Suppressor macrophage (primary cell): ENCODE measurements at regions not wholly inside any gene's neighbourhood (a gene's known extent, or its start where the extent isn't known, plus 50 kb on each side); places are given as distances from the start of the nearest gene placed in this dataset.

Experiments used
- DNase-seq, 4 experiments: peaks; one replicate each; pipeline ENCODE4 v3.0.0-alpha.2; 2020 to 2022

DNA sequence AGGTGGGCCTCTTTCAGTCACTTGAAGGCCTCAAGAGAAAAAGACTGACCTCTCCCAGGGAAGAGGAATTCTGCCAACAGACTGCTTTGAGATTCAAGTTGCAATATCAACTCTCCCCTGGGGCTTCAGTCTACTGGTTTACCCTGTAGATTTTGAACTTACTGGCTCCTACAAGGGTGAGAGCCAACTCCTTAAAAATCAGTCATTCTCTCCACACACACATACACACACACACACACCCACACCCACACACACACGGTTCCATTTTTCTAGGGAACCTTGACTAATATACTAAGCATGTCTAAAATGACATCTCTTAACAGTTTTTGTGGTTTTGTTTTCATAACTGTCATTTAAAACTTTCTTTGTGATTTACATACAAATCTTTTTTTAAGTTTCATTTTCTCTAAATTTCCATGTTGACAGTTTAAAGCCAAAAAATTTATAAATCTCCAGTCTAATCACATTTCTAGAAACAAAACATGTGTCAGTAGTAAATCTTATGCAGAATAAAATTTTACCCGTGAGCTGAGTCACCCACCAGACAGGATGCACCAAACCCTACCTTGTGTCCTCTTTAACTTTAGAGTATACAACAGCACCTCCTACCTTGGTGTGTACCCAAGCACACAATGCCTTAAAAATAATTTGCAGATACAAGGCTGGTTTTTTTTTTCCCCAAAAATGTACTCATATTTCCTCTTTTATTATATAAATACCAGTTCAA is 394.6 kb downstream of the AEBP2 start:
- peak in 1 of 4 experiments; percentile 5 for DNase-seq

DNA sequence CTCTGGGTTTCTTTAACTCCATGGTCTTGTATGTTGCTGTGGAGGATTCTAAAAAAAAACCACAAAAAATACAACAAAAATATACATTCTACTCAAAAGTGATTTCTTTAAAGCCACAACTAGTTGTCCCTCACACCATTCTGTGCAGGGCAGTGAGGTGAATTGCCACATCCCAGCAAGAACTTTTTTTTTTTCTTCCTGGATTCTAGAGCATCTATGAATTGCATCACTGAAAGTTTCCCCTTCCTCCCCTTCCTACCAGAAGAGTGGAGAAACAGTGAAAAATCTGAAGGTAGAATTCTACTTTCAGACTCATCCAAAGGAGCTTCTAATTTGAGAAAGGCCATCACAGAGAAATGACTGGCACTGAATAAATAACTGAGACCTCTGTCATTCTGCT is 395.3 kb downstream of the AEBP2 start:
- no peak for DNase-seq

DNA sequence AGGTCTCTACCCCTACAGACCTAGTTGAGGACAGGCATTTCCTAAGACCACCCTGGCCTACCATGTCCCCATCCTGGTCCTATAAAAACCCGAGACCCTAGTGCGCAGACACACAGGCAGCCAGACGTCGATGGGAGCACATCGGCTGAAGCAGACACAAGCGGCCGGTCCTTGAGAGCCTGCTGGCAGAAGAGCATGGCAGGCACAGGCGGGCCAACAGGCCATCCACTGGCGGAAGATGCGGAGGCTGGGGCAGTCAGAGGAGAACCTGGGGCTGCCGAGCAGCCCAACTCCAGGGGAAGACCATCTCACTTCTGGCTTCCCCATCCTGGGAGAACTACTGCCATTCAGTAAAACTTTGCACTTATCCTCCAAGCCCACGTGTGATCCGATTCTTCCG is 396.8 kb downstream of the AEBP2 start:
- no peak for DNase-seq

DNA sequence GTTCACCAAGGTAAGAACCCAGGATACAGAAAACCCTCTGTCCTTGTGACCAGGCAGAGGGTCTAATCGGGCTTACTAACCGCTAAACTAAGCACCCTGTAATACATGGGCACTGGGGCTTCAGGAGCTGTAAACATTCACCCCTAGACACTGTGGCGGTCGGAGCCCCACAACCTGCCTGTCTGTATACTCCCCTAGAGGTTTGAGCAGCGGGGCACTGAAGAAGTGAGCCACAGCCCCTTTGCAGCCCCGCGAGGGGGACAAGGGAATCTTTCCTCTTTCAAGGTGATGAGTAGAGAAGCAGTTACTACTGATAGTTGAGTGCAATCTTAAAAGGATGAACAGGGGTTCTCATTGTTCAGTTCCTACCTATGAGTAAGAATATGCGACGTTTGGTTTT is 397.2 kb downstream of the AEBP2 start:
- DNase-seq = no peak

DNA sequence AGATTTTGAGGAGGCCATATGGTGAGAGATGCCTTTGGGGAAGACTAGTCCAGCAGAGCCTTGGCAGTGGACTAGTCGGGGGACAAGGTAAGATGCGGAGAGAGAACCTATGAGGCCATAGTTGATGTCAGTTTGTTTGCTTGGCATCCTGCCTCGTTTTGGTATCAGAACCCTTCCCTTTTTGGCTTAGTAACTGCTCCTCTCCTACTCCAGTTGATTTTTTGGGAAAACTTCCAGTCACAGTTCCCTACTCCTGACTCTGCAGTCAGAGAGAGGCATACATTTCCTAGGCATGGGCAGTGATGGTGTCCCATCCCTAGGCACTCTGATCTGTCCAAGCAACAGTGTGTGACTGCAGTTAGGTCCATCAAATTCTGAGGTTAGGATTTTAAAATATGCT is 398.3 kb downstream of the AEBP2 start:
- no peak for DNase-seq

DNA sequence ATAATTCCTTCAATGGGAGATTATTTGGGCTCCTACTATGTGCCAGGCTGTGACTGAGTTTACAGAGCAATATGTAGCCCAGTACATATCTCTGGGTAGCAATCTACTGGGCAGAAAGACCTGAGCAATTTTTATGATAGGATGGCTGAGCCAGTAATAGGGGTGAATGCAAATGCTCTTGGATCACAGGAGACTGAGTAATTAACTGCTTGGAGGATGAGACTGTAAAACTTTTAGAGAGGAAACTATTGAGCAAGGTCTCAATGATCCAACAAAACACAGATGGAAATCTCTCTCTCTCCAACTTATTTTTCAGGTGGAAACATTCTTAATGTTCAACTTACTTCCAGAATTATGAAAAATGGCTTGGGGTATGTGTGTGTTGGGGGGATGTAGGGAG is 402.2 kb downstream of the AEBP2 start:
- DNase-seq = no peak

DNA sequence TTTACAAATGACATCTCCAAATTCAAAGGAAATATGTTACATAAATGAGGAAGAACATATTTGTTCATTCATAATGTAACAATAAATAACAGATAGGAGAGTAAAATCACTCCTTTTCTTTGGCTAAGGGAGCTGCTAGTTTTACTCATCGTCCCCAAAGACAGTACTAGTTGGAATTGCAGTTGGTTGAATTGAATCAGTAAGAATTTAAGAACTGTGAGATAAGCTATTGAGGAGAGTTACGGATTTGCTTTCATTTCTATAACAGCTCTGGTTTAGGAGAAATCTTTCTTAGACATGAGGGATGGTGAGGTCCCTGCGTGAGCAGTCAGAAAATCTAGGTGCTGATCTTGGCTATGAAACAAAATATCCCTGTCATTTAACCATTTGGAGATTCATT is 402.8 kb downstream of the AEBP2 start:
- no peak for DNase-seq

DNA sequence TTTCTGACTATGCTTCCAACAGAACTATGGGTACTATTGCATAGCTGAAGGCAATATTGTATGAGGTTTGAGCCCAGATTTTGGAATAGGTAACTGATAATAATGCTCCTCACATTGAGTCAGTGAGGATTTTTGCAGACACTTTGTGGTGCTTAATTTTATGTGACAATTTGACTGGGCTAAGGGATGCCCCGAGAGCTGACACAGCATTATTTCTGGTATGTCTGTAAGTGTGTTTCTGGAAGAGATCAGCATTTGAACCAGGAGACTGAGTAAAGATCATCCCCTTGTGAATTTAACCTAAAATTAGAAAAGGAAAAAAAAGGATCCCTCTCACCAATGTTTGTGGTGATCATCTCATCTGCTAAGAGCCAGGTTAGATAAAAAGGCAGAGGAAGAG is 404.9 kb downstream of the AEBP2 start:
- no peak for DNase-seq

DNA sequence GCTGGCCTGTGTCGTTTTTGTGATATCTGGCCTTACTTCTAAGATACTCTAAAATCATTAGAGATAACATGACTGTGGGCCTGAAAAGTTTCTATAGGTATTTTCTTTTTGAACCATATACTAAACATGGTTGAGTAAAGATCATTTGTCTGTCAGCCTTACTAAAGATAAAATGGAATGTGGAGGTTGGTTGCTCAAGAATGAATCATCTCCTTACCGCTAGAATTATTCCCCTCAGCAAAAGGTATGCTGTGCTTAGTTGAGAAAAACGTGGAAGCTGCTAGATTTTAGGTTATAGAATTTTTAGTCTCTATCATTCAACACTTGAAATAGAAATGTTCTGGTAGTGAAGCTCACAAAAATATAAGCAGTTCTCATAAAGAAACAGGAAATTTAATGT is 407.3 kb downstream of the AEBP2 start:
- peak in 2 of 4 experiments; percentile 7 to 12 for DNase-seq

DNA sequence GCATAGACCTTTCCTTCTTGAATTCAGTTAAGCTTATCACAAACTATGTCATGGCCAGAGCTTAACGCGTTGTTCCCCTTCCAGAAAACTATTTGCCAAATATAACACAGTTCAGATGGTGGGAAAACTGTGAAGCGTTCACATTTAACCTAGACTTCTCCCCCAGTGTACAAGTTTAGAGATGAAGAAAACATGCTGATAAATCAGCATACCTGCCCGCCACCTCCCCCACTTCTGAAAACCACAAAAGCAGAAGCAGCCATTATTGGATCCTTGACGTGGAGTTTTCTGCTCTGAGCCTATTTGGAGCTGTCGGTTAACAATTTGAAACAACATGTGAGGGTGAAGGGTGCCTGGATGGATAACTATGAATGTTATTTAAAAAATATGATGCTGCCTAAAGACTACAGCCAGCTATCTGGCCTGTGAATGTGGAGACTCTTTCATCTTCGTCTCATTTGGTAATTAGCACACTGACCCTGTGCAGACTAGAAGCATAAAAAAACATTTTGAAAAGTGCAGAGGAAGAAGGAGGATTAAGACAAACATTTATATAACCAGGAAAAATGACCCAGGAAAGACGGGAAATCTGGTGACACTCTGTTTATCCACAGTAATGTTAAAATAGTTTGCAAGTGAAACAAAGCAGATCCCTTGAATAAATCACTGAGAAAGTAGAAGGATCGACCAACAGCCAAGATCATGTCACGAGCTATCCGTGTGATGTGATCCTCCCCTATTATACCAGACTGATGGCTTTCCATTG is 408.2 kb downstream of the AEBP2 start:
- DNase-seq = peak in 1 of 4 experiments; percentile 5

DNA sequence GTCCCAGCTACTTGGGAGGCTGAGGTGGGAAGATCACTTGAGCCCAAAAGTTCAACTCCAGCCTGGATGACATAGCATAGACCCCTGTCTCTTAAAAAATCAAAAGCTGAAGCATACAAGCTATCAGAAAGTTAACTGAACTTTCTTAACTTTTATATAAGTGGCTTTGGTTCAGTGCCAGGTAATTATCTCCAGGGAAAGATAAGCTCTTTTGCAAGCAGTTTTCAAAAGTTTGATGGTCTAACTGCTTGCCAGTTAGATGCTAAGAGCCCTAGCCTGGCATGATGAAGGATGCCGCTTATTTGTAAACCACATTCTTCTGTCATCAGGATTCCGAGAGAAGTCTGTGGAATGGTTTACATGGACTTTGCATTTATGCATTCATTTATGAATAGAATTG is 409.1 kb downstream of the AEBP2 start:
- DNase-seq = no peak

DNA sequence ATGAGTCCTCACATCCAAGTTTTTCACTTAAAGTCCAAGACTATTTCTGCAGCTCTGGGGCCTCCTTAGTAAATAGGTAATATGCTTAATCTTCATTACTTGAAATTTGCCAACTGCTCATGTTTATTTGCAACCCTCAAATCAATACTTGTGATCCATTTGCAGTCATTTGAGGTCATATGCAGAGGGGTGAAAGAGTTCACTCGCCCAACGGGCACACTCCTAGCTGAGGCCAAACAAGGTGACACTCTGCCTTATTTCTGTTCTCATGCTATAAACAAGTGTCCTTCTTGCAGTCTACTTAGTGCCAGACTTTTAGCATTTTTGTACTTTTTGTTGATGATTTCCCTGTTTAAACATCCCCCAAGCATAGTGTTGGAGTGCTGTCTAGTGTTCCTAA is 409.9 kb downstream of the AEBP2 start:
- no peak for DNase-seq

DNA sequence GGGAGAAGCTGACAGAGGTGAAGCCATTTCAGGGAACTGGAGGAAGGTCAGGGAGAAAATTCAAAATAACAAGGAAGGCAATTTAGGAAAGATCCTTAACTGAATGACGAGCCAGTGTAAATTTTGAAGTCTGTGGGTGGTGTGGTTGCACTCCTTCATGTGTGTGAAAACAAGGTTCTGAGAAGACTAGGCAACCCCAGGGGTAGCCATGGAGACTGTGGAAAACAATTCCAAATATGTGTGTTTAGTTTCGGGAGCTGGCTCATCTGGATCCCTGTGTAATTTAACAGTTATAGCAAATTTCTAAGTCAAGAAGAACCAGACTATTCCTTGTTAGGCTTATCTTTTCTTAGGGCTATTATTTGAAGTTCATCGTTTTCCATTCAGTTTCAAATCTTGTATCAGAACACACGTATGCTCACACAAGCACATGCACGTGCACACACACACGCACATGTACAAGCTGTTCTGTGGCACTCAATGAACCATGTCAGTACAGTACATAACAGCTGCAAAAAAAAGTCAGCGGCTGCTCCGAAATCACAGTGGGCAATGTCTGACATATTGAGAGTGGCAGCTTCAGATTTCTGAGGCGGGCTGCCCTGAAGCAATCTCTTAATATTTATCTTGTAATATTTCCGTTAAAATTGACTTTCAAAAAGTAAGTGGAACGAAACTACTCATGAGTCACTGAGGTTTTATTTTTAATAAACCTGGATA is 411.2 kb downstream of the AEBP2 start:
- DNase-seq = no peak

DNA sequence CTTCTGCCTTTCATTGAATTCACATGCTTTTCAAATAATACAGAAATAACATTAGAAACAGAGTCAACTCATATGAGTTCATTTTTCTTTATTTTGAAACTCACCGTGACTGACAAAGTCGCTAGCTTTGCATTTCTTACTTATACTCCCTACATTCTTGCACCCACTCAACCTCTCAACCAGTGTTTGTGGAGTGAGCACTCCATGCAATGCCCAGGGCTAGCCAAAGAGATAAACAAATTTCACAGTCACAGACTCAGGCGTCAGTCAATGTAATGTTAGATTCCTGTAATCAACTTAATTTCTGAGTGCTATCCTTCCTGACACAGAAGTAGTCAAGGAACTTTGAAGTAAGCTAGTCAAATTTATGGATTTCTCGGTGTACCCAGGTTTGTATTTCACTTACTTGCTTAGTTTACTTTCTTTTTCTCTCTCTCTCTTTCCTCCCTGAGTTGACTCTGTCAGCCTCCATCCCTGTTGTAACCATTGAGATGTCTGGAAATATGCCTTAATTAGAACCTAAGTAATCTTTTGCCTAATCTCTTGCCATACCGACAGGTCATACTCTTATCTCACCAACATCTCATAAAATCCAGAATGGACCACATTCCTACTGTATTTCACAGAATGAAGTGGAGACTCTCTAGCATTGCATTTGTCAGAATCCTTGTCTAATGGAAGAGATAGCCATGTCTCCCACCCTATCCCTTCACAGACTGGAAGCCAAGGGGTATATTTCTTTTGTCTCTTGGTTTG is 413.0 kb downstream of the AEBP2 start:
- no peak for DNase-seq

DNA sequence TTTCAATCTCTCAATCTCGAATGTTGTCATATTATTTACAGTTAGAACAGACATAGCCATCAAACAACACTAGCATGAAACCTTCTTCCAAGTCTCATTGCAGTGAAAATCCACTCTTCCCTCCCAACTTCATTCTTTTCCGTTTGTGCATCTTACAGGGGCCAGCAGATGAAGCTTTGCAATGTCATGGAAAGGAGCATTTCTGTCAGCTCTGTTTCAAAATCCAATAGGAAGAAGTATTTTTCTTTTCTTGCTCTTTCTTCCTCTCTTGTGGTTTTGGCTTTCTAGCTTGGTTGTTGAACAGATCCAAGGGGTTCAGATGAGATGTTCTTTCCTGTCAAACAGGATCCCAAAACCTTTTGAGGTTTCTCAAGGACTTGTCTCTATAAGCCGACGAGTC is 416.6 kb downstream of the AEBP2 start:
- DNase-seq = no peak

DNA sequence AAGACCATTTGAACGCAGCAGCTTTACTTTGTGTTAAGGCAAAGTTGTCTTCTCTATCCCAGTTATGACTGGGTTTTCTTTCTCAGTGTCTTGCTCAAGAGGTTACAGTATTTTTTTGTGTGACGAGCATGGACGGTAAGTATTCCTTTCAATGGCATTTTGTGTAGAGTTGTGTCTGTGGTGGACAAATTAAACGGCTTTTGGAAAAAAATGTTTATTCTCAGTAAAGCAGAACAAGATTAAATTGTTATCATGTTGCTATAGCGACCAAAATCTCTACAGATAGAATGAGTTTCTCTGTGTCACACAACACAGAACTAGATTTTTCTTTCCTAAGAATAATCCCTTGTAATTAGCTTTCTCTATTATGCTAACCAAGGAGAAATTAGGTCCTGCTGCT is 417.1 kb downstream of the AEBP2 start:
- DNase-seq = peak in 1 of 4 experiments; percentile 17

DNA sequence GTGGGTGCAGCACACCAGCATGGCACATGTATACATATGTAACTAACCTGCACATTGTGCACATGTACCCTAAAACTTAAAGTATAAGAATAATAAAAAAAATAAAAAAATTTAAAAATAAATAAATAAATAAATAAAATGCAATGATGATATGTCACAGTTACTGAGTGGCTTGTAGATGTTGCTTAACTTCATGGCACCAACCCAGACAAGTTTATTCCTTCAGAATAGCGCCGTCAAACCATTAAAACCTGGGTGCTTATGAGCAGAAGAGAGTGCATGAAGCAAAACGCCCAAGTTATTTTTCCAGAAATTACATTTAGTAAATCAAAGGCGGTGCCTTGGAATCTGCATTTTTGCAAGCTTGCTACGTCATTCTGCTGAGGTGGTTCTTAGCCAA is 417.9 kb downstream of the AEBP2 start:
- DNase-seq = no peak

DNA sequence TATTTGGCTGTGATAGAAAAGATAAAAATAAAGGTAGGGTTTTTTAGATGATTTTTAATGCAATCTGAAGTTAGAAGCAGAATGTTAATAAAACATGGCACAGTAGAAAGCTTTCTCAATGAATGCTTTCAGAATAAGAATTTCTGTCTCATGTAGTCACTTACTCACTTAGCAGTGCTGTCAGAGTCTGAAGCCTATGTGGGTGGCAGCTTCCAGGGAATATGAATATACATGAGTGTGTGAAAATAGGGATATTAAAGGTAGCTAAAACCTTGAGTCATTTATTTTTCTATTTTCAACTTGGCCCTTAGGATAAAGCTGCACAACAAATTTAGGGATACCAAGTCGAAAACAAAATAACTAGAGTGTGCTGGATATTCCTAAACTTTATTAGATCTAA is 427.9 kb downstream of the AEBP2 start:
- no peak for DNase-seq

DNA sequence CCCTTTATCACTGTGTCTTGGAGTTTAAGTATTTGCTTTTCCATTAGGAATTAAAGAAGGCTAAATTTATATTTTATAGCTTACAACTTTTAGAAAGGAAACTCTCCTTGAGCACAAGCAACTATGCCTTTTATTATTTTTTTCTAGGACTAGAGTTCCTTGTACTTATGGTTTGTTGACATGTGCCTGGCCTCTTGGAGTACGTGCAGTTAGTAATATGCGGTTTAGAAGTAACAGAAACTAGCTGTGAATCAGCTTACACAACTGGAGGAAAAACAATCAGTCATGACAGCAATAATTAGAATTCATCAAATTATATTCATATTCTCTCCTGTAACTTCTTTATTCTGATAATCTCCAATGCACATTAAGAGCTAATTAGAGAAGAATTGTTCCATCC is 428.7 kb downstream of the AEBP2 start:
- no peak for DNase-seq

DNA sequence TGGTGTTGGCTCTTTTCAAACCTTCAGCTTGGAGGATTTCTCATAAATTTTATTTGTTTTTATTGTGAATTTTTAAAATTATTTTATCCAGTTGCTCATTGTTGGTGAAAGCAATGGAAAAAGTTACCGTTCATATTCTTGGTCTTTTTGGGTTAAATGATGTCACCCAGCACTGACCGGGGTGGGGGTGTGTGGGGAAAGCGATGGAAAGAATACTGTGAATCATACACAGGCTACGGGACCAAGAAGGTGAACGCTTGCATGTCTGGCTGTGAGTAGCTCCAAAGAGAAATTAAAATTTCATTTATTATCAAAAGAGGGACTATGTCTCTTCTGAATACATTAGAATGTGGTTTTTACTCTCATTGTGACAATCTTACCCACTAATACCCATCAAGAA is 430.1 kb downstream of the AEBP2 start:
- DNase-seq = no peak

DNA sequence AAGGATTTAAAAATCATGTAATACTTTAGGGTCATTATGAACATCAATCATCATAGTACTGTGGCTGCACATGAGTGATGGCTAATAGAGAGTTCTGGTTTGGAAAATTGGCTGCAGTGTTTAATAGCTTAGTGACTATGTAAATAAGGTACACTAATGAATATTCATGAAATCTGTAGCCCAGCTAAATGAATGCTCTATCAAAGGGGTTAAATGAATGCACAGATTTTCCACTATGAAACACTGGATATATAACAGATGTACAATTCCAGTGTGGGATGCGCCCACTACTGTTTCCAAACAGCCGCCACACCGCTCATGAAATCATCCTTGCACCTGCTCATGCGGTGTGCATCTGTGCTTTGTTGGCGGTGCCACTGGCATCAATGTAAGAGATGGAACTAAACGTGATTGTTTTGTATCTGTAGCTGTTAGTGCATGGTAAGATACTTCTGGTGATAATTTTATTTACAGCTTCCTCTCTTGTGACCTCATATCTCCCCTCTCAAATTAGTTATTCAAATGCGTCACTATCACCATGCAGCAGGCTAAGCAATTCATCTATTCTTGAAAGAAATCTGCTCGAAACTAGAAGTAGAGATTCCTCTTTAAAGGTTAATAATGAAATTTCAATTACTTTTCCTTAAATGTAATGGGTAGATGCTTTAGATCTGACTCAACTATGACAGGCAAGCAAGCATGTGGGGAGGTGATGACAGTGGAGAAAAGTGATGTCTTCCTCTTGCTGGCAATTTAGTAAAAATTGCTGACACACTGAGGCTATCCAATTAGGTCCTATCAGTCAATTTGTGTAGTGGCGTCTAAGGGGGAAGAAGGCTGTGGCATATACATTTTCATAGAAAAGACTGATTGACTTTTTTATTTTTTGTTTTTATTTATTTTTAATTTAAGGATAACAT is 433.6 kb downstream of the AEBP2 start:
- DNase-seq = no peak

DNA sequence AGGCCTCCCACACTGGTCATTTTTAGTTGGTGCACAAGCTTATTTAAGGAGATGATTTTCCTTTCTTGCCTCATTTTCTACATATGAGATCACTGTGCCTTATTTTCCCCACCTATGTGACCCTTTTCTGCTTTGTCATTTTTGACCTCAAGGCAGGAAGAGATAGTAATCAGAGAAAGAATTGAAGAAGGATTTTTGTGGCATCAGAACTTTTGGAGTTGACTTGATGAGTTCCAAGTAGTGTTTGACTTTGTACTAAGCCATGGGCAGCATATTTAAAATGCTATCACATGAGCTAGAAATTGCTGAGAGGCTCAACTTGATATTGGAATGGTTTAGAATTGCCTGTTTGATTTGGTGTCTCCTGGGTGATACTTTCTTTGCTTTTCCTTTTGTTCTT is 440.8 kb downstream of the AEBP2 start:
- DNase-seq = no peak
